ENCODE measurements at regions not wholly inside any gene's neighbourhood (a gene's known extent, or its start where the extent isn't known, plus 50 kb on each side); places are given as distances from the start of the nearest gene placed in this dataset.
A peak's percentile ranks its signal among the peaks of the same experiment; 100 is the strongest.
"Not testable (repeated sequence)": the region's sequence is repeated elsewhere in the genome, so short reads cannot be mapped to it uniquely, and the experiment has no call there.

DNA sequence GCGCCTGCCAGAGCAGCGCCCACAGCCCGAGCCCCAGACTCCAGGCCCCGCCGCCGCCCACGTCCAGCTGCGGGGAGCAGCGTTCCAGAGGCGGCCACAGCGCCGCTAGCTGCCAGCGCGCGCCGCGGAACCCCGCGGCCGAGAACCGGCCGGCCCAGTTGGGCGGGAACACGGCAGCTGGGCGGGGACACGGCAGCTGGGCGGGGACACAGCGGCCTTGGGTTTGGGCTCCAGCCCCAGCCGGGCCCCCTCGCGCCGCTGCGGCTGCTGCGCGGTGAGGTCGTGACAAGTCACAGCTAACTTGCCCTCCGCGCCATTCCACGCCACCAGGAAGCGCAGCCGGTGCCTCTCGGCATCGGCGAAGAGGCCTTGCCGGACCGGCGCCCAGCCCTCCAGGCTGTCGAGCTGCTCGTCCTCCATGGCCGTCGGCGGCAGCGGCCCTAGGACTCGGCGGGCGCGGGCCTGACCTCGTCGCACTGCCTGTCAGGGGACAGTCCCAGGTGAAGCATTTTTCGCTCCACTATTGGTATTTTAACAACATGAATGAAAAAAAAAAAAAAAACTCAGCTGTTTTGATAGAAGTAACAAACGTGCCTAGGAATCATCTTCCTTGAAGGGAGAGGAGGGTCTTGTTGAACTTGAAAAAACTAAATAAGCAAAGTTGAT, 56.6 kb upstream of the GOLGA8N start:
- DNase-seq, result peak; percentile 25

GRCh38 chr15:32536057-32536493, 57.2 kb upstream of the GOLGA8N start:
- DNase-seq, result not testable (repeated sequence)

GRCh38 chr15:32535150-32535898, 57.9 kb upstream of the GOLGA8N start:
- DNase-seq, result not testable (repeated sequence)

DNA sequence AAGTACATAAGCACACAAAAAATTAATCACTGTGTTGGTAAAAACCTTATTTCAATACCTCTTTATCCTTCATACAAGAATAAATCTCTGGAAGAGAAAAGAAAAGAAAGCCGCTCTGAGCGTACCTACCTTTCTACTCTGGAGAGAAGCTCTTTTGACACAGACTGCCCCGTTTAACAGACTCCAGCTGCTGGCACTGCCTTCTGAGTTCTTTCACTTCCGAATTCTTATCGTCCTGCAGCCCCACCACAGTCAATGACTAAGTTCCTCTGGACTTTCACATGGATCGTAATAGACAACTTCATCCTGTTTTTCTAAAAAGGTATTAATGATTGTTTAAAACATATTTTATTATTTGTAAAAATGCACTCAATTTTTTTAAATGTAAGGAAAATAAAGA, 67.5 kb upstream of the GOLGA8O start:
- not testable (repeated sequence) for DNase-seq

GRCh38 chr15:32522421-32522820, 67.0 kb upstream of the GOLGA8O start:
- not testable (repeated sequence) for DNase-seq

GRCh38 chr15:32518976-32519375, 63.5 kb upstream of the GOLGA8O start:
- not testable (repeated sequence) for DNase-seq

GRCh38 chr15:32518013-32518412, 62.6 kb upstream of the GOLGA8O start:
- DNase-seq, result not testable (repeated sequence)

- not testable (repeated sequence) for DNase-seq
Measured at GRCh38 chr15:32516954-32517353, 61.5 kb upstream of the GOLGA8O start.

GRCh38 chr15:32513378-32513777, 57.9 kb upstream of the GOLGA8O start:
- not testable (repeated sequence) for DNase-seq

DNA sequence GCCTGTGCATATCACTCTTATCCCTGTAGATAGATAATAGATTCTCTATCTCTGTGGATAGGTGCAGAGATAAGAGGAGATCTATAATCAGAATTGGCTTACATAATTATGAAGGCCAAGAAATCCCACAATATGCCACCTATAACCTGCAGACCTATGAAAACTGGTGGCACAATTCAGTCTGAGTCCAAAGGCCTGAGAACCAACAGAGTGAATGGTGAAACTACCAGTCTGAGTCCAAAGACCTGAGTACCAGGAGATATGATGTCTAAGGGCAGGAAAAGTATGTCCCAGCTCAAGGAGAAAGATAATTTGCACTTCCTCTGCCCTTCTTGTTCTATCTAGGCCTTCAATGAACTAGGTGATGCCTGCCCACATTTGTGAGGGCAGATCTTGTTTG, 54.6 kb upstream of the GOLGA8O start:
- DNase-seq, result not testable (repeated sequence)

DNA sequence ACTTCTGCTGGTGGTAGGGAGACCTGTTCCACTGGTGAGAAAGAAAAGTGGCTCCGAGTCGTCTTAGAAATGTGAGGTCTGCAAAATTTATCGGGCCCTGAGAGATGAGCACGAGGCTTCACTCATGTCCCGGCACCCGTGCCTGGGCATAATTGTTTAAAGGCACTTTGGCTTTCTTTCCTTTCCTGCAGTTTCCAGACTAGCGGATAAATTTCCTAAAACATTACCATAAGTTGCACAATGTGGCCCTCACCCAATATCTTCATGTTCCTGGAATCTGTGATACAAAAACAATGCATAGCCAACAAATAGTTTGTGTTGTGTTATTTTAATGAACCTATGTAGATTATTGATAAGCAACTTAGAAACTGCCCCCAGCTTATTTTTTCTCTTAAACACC, 52.6 kb upstream of the GOLGA8O start:
- DNase-seq, result not testable (repeated sequence)

GRCh38 chr15:32506787-32507186, 51.4 kb upstream of the GOLGA8O start:
- not testable (repeated sequence) for DNase-seq

- not testable (repeated sequence) for DNase-seq
Measured at GRCh38 chr15:32505633-32506032, 50.2 kb upstream of the GOLGA8O start.
